ENCODE measurements at regions not wholly inside any gene's neighbourhood (a gene's known extent, or its start where the extent isn't known, plus 50 kb on each side); places are given as distances from the start of the nearest gene placed in this dataset.

DNA sequence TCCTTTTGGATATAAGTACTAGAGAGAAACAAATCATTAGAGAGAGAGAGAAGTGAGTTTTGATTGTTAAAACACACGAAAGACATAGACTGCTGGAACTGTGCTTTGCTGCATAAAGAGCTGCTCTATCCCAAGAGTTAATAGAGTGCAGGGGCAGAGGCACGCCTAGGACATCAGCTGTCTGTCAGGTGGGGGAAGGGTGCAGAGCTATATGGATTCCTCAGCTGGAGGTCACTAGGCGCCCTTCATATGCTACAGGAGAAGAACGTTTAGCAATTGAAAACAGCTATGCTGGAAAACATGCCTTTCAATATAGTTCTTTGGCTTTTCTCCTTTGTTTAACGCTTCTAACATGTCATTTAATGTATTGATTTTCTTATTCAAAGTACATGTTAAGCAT, 169.0 kb upstream of the MCHR2 start:
- no peak for DNase-seq (ENCODE audit: low spot score in 2 of 2)
- ATAC-seq (replicated peaks; ENCODE audit: extremely low read depth, poor library complexity, severe bottlenecking), result no peak
- Mint-ChIP-seq H3K36me3 (ENCODE audit: insufficient read depth) (peaks cover 2% of the 10 kb centered on the region), H3K9me3 (no peaks in the 10 kb centered on the region), H3K4me3 (no peak overlapping the region), H3K27ac (ENCODE audit: low read depth) (no peak overlapping the region), H3K27me3 (no peaks in the 10 kb centered on the region), H3K4me1 (no peaks in the 10 kb centered on the region)

DNA sequence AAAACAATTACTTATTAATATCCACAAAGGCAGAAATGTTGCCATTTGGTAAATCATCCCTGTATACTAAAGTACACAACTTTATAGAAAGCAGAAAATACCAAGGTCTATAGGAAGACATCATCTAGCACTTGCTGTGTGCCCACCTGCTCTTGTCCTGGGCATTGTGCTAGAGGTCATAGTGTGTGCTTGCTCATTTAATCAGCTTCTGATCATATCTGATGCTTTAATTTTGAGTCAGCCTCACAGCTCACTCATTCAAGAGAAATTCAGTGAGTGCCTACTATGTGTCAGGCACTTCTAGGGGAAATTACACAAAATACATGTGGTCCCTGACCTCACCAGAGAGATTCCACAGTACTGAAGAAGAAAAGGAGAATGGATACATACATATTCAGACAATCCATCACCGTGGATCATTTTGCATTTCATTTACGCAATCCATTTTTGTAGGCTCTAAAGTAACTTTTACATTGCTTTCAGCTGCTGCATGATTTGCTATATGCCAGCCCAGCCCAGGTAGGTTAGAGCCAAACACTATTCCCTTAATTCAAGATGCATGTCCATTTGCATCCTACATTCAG, 167.9 kb upstream of the MCHR2 start:
- H3K27me3 Mint-ChIP-seq, result peaks cover 5% of the 10 kb centered on the region
- ATAC-seq (replicated peaks; ENCODE audit: extremely low read depth, poor library complexity, severe bottlenecking) (no peak), DNase-seq (ENCODE audit: low spot score in 2 of 2) (no peak)
- H3K9me3 Mint-ChIP-seq, result no peaks in the 10 kb centered on the region
- H3K27ac Mint-ChIP-seq (ENCODE audit: low read depth), result no peak overlapping the region
- no peaks in the 10 kb centered on the region for H3K4me1 Mint-ChIP-seq
- H3K36me3 Mint-ChIP-seq (ENCODE audit: insufficient read depth), result peaks cover 2% of the 10 kb centered on the region
- H3K4me3 Mint-ChIP-seq, result no peak overlapping the region

DNA sequence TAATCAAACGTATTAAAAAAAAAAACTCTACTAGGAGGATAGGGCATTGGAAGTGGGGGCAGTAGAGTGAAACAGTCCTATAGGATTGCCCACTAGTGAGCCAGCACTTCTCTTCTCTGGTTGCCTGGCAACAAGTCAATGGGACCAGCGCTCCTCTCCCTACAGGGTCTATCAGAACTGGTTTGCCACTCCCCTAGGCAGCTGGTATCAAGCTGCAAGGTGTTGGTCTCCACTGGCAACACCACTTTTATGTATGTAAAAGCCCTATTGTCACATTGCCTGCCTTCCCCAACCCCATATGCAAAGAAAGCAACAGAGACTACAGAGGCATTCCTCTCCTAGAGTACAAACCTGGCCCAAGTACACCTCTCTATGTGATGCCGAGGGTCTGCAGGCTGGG, 166.9 kb upstream of the MCHR2 start:
- ATAC-seq (replicated peaks; ENCODE audit: extremely low read depth, poor library complexity, severe bottlenecking) (no peak), DNase-seq (ENCODE audit: low spot score in 2 of 2) (no peak)
- peaks cover 2% of the 10 kb centered on the region for H3K36me3 Mint-ChIP-seq (ENCODE audit: insufficient read depth)
- no peak overlapping the region for H3K27ac Mint-ChIP-seq (ENCODE audit: low read depth)
- H3K4me1 Mint-ChIP-seq, result no peaks in the 10 kb centered on the region
- H3K4me3 Mint-ChIP-seq, result no peak overlapping the region
- no peaks in the 10 kb centered on the region for H3K9me3 Mint-ChIP-seq
- H3K27me3 Mint-ChIP-seq, result peaks cover 8% of the 10 kb centered on the region

DNA sequence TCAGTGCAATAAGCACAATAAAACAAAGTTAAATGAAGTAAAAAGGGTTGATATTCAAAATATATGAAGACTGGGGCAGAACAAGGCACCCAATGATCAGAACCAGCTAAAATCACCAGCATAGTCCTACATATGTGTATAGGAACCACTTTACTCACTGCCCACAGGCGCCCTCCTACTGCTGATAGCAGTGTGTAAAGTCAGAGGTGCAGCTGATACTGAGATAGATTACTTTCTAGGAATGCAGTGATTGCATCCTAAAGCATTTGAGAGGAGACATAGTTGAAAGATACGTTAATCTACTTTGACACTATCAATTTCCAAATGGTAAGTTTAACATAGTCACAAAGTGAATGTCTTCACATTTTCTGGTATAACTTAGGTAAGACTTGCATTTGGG, 161.1 kb upstream of the MCHR2 start:
- Mint-ChIP-seq H3K4me1 (no peaks in the 10 kb centered on the region), H3K27ac (ENCODE audit: low read depth) (no peak overlapping the region), H3K27me3 (peaks cover 8% of the 10 kb centered on the region), H3K9me3 (no peaks in the 10 kb centered on the region), H3K4me3 (no peak overlapping the region), H3K36me3 (ENCODE audit: insufficient read depth) (no peaks in the 10 kb centered on the region)
- ATAC-seq (replicated peaks; ENCODE audit: extremely low read depth, poor library complexity, severe bottlenecking), result no peak
- no peak for DNase-seq (ENCODE audit: low spot score in 2 of 2)

DNA sequence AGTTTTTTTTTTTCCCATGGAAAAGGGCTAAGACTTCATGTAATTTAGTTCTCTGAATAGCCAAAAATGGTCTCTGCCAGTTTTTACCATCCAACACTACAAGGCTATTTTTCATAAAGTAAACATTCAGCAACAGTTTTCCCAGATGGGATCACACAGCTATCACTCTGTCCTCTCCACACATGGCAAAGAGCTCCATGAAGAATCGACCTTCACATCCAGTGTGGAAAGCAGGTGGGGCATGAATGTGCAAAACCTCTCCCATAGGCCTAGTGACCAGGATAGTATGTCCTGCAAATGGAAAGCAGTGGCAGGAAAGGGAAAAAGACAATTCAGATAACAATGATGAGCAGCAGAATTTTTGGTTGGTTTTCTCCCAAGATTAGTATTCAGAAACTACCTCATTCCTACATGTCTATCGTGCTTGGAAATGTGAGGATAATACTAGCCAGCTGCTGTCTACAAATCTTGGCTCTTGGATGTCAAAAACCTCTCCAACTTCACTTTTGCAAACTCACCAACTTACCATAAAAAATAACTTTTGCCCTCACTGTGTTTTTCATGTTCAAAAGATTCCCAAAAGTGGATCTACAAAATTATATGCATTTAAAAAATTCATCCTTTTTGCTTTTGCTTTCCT, 159.7 kb upstream of the MCHR2 start:
- H3K4me3 Mint-ChIP-seq, result no peak overlapping the region
- ATAC-seq (replicated peaks; ENCODE audit: extremely low read depth, poor library complexity, severe bottlenecking), result no peak

DNA sequence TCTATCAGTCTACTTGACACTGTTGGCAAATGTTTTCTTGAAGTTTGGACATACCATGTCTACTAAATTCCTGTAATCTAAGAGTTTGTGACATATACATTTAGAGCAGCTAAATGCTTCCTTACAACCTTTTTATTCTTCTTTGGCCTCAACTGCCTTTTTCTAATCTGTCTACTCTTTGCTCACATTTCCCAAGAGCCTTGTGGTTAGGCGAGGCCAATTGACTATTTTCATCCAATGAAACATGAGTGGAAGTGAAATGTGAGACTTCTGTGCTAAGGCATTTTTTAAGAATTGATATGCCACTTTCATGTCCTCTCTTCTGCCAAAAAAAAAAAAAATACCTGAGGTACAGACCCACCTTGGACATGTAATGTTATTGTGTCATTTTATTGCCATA, 158.2 kb upstream of the MCHR2 start:
- Mint-ChIP-seq H3K27me3 (peaks cover 7% of the 10 kb centered on the region), H3K4me1 (no peaks in the 10 kb centered on the region), H3K27ac (ENCODE audit: low read depth) (no peak overlapping the region), H3K36me3 (ENCODE audit: insufficient read depth) (no peaks in the 10 kb centered on the region), H3K4me3 (no peak overlapping the region), H3K9me3 (no peaks in the 10 kb centered on the region)
- DNase-seq (ENCODE audit: low spot score in 2 of 2), result no peak
- ATAC-seq (replicated peaks; ENCODE audit: extremely low read depth, poor library complexity, severe bottlenecking), result no peak

More for the DNA sequence above, 159.7 kb upstream of the MCHR2 start:
- Mint-ChIP-seq H3K27me3 (peaks cover 8% of the 10 kb centered on the region), H3K36me3 (ENCODE audit: insufficient read depth) (no peaks in the 10 kb centered on the region), H3K27ac (ENCODE audit: low read depth) (no peak overlapping the region), H3K9me3 (no peaks in the 10 kb centered on the region), H3K4me1 (no peaks in the 10 kb centered on the region)
- no peak for DNase-seq (ENCODE audit: low spot score in 2 of 2)

DNA sequence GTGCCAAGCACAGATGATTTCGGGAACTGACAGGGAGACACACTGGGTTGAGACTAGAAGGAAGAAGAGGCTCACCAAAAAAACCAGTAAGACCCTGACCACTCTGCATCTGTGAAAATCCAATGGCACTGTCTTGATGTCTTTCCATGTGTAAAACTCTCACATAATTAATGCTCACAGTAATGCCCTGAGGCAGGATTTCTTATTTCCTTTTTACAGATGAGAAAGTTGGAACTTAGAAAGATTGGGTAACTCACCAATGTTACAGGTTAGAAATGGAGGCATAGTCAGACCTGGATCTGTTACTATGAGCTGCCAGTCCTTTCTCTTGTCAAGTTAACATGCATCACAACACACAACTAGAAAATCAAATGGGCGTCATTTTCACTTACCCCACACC, 151.0 kb upstream of the MCHR2 start:
- no peaks in the 10 kb centered on the region for H3K9me3 Mint-ChIP-seq
- DNase-seq (ENCODE audit: low spot score in 2 of 2), result no peak
- no peaks in the 10 kb centered on the region for H3K4me1 Mint-ChIP-seq
- no peak overlapping the region for H3K4me3 Mint-ChIP-seq
- ATAC-seq (replicated peaks; ENCODE audit: extremely low read depth, poor library complexity, severe bottlenecking), result no peak
- H3K27ac Mint-ChIP-seq (ENCODE audit: low read depth), result no peak overlapping the region
- no peaks in the 10 kb centered on the region for H3K36me3 Mint-ChIP-seq (ENCODE audit: insufficient read depth)
- H3K27me3 Mint-ChIP-seq, result no peaks in the 10 kb centered on the region

DNA sequence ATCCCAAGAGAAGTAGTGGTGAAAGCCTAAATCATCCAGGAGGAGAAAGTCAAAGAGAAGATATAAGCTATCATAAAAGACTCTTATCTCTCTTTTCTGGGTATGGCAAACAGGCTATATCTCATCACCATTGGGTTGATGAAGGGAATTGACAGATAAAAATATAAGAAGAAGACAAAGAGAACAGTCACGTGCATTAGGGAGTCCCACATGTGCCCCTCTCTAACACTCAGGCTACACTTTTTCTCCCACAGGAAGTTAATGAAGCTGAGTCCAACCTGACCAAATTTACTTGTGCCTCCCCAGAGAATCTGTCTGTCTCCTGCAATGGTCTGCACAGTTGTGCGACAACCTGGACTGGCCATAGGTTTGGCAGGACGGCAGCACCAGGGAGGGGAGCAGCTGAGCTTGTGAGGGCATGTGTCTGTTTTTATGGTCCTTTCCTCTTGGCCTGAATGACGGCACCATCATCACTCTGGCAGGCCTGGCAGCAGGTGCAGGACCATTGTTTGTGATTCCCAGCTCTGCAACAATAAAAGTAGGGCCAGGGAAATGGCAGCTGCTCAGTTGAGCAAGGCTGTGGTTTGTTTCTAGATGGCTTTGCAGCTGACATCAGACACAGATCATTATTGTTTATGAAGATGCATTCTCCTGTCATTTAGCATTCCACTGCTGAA, 144.5 kb upstream of the MCHR2 start:
- H3K27ac Mint-ChIP-seq (ENCODE audit: low read depth), result no peak overlapping the region
- no peak overlapping the region for H3K4me3 Mint-ChIP-seq
- H3K27me3 Mint-ChIP-seq, result no peaks in the 10 kb centered on the region
- H3K36me3 Mint-ChIP-seq (ENCODE audit: insufficient read depth), result no peaks in the 10 kb centered on the region
- no peak for DNase-seq (ENCODE audit: low spot score in 2 of 2)
- ATAC-seq (replicated peaks; ENCODE audit: extremely low read depth, poor library complexity, severe bottlenecking), result no peak
- no peaks in the 10 kb centered on the region for H3K4me1 Mint-ChIP-seq
- H3K9me3 Mint-ChIP-seq, result no peaks in the 10 kb centered on the region

DNA sequence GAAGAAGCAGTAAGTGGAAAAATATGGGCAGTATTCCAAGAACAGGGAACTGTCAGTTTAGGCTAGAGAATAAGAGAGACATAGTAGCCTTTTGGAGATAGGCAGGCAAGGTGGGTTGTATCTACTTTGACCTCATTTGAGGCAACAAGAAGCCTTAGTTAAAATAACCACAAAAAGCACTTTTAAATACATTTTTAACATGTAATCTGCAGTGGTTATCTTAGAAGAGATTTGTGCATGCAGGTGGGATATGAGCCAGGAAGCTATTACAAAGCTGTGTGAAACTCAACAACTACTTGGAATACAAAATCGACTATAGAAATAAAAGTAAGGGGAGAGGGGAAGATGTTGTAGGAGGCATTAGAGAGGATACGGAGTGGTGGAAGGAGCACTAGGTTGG, 143.7 kb upstream of the MCHR2 start:
- DNase-seq (ENCODE audit: low spot score in 2 of 2) (no peak), ATAC-seq (replicated peaks; ENCODE audit: extremely low read depth, poor library complexity, severe bottlenecking) (no peak)
- H3K4me1 Mint-ChIP-seq, result no peaks in the 10 kb centered on the region
- H3K27me3 Mint-ChIP-seq, result no peaks in the 10 kb centered on the region
- H3K9me3 Mint-ChIP-seq, result no peaks in the 10 kb centered on the region
- no peaks in the 10 kb centered on the region for H3K36me3 Mint-ChIP-seq (ENCODE audit: insufficient read depth)
- H3K27ac Mint-ChIP-seq (ENCODE audit: low read depth), result no peak overlapping the region
- no peak overlapping the region for H3K4me3 Mint-ChIP-seq

DNA sequence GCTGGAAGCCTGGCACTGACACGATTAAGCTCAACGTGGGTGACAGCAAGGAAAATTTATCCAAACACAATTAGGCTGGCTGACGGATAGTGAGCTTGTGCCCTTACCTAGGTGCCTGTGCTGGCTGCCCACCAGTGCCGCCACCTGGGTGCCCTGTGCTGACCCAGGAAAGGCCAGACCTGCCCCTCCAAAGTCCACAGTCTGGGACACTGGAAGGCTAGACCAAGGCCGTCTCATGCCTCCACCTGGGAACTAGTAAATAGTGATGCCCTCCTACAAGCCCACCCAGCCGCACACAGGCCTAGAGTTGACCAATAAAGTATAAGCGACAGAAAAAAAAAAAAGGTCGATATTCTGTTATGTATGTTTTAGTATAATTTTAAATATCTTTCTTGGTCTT, 142.6 kb upstream of the MCHR2 start:
- H3K4me3 Mint-ChIP-seq, result no peak overlapping the region
- H3K9me3 Mint-ChIP-seq, result peaks cover 4% of the 10 kb centered on the region
- no peaks in the 10 kb centered on the region for H3K36me3 Mint-ChIP-seq (ENCODE audit: insufficient read depth)
- ATAC-seq (replicated peaks; ENCODE audit: extremely low read depth, poor library complexity, severe bottlenecking), result no peak
- no peaks in the 10 kb centered on the region for H3K4me1 Mint-ChIP-seq
- no peak for DNase-seq (ENCODE audit: low spot score in 2 of 2)
- no peak overlapping the region for H3K27ac Mint-ChIP-seq (ENCODE audit: low read depth)
- H3K27me3 Mint-ChIP-seq, result peaks cover 2% of the 10 kb centered on the region

DNA sequence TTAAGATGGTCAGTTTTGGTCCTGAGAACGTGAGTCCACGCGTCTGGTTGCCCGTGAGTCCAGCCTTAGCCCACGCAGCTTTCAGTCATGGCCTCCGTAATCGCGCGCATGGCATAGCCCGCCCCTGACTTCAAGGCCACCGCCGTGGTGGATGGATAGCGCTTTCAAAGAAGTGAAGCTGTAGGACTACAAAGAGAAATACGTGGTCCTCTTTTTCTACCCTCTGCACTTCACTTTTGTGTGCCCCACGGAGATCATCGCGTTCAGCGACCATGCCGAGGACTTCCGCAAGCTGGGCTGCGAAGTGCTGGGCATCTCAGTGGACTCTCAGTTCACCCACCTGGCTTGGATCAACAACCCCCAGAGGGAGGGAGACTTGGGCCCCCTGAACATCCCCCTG, 142.0 kb upstream of the MCHR2 start:
- DNase-seq (ENCODE audit: low spot score in 2 of 2), result no peak
- ATAC-seq (replicated peaks; ENCODE audit: extremely low read depth, poor library complexity, severe bottlenecking), result no peak
- peaks cover 8% of the 10 kb centered on the region for H3K27me3 Mint-ChIP-seq
- no peak overlapping the region for H3K4me3 Mint-ChIP-seq
- no peak overlapping the region for H3K27ac Mint-ChIP-seq (ENCODE audit: low read depth)
- H3K9me3 Mint-ChIP-seq, result peaks cover 10% of the 10 kb centered on the region
- H3K4me1 Mint-ChIP-seq, result no peaks in the 10 kb centered on the region
- H3K36me3 Mint-ChIP-seq (ENCODE audit: insufficient read depth), result no peaks in the 10 kb centered on the region

DNA sequence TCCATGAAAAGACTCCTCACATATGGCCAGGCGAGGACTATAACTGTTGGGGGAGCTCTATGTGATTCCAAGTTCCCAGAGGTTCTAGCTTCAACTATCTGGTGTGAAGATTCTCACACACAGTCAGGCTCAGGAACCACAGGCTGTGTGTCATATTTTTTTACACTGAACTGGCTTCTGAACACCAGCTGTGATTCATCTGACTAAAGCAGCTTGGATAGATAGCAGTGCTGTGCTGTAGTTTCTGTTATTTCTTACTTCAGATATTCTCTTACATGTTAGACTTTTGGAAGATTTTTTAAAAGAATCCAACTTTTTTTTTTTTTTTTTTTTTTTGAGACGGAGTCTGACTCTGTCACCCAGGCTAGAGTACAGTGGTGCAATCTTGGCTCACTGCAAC, 140.7 kb upstream of the MCHR2 start:
- no peak for DNase-seq (ENCODE audit: low spot score in 2 of 2)
- H3K9me3 Mint-ChIP-seq, result peaks cover 11% of the 10 kb centered on the region
- ATAC-seq (replicated peaks; ENCODE audit: extremely low read depth, poor library complexity, severe bottlenecking), result no peak
- H3K4me1 Mint-ChIP-seq, result no peaks in the 10 kb centered on the region
- H3K4me3 Mint-ChIP-seq, result no peak overlapping the region
- H3K27me3 Mint-ChIP-seq, result peaks cover 10% of the 10 kb centered on the region
- no peak overlapping the region for H3K27ac Mint-ChIP-seq (ENCODE audit: low read depth)
- no peaks in the 10 kb centered on the region for H3K36me3 Mint-ChIP-seq (ENCODE audit: insufficient read depth)

DNA sequence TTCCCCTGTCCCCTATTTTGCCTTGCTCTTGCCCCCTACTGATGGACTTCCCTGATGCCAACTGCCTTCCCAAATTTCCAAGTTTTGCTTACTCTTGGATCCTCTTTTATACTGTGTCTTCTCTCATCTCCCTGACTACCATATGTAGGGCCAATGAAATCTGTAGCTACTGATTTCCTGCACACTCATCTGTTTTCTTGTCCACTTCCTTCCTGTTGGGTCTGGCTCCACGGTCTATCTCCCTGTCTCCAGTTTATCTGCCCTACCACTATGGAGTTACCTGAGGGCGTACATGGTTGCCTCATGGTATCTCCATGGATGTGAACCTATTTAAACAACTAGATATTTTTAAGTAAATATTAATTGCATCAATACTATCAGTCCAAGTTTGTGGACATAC, 140.3 kb upstream of the MCHR2 start:
- Mint-ChIP-seq H3K4me3 (no peak overlapping the region), H3K27me3 (peaks cover 10% of the 10 kb centered on the region), H3K36me3 (ENCODE audit: insufficient read depth) (no peaks in the 10 kb centered on the region), H3K27ac (ENCODE audit: low read depth) (no peak overlapping the region), H3K9me3 (peaks cover 11% of the 10 kb centered on the region), H3K4me1 (no peaks in the 10 kb centered on the region)
- no peak for DNase-seq (ENCODE audit: low spot score in 2 of 2)
- no peak for ATAC-seq (replicated peaks; ENCODE audit: extremely low read depth, poor library complexity, severe bottlenecking)

All from central memory CD8-positive, alpha-beta T cell (primary cell).